Forelimb muscle (tissue), 1 donor: ENCODE measurements at regions not wholly inside any gene's neighbourhood (a gene's known extent, or its start where the extent isn't known, plus 50 kb on each side); places are given as distances from the start of the nearest gene placed in this dataset.
"Not testable (repeated sequence)": the region's sequence is repeated elsewhere in the genome, so short reads cannot be mapped to it uniquely, and the experiment has no call there.

Experiments used
- DNase-seq: peaks from one replicate; pipeline ENCODE4 v3.0.0-alpha.2; 2013; ENCODE audit warnings: low read depth

DNA sequence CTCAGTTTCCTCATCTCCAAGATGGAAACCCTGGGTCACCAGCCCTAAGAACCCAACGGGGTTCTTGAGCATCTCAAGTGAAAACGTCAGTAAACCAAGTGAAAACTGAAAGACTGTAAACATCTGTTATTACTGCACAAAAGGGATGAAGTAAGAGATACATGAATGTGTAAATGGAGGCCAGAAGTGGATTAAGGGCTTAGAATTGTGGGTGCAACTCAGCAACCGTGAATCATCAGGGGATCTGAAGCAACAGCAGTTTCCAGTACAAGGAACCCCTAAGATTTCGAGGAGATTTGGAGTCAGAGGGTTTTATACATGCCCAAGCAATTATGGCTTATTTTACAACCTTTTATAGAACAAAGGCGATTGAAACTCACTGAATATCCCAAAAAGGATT lies 95.7 kb upstream of the SVIL start:
- DNase-seq, result no peak

GRCh38 chr10:29728541-29729049 lies 93.8 kb upstream of the SVIL start:
- DNase-seq, result no peak

GRCh38 chr10:29725927-29726326 lies 91.2 kb upstream of the SVIL start:
- DNase-seq, result not testable (repeated sequence)

GRCh38 chr10:29725133-29725720 lies 90.5 kb upstream of the SVIL start:
- DNase-seq, result no peak

DNA sequence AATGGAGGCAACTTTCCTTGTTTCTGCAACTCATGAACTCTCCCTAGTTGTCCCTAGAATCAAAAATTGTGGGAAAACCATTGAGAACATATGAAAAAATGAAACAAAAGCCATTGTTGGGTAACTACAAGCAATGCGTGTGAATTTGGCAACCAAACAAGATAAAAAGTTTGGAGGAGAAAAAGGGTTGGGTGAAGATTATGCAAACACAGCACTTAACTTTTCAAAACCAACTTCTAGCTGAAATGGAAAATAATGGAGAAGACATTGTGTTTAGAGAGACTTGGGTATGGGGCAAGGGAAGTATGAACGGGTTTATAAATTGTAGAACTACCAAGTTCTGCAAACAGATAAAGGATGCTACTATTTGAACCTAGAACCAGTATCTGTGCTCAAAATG lies 89.0 kb upstream of the SVIL start:
- DNase-seq, result no peak

DNA sequence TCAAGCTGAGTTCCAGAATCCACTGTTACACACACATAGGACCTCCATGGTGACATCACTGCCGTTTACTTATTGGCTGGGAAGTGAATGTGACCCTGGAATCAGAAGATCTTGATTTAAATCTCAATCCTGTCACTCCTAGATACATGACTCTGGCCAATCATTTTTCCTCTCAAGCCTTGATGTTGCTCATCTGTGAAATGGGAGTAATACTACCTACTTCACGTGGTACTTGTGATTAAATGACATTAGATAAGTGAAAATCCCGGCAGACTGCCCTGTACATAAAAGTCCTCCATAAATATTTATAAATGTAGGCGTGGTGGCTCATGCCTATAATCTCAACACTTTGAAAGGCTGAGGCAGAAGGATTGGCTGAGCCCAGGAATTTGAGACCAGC lies 88.0 kb upstream of the SVIL start:
- DNase-seq, result no peak

DNA sequence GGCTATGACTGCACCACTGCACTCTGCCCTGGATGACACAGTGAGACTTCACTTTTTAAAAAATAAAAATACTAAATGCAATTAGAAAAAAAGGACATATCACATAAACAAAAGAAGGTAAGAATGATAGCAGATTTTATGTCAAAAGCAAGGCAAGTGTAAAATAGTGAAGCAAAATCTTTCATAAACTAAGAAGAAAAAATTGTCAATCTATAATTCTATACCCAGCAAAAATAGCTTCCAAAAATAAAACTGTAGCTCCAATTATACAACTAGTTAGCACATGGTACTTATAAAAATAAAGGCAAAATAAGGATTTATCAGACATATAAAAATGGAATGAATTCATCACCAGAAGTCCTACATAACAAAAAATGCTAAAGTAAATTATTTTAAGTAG lies 85.4 kb upstream of the SVIL start:
- no peak for DNase-seq

DNA sequence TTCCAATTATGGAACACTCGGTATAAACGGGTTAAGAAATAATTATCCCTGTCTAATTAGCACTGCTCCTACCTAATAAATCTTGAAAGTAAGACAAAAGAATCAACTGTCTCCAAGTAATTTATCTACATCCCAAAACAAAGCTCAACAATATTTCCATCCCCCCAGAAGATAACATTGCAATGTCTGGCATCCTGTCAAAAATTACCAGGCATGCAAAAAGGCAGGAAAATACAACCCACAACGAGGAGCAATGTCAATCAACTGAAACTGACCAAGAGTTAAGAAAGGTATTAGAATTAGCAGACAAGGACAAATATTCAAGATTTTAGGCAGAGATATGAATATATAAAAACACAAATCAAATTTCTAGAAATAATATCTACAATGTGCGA lies 84.5 kb upstream of the SVIL start:
- no peak for DNase-seq

DNA sequence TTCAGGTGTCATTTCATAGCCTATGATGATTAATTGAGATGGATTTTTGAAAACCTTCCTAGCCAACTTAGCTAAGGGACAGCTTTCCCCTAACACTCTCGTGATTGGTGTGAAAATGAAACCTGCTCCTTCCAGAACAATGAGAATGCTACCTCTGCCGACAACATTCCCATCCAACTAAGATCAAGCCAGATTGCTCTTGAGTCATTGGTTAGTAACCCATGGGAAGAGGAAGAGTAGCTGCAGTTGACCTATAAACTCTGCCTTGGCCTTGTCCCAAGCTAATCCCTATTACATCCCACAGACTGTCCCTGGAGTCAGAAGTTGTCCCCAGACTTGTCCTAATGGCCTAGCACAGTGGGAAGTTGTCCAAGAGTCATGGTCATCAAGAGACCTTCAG lies 80.5 kb upstream of the SVIL start:
- no peak for DNase-seq

GRCh38 chr10:29714096-29714874 lies 79.5 kb upstream of the SVIL start:
- no peak for DNase-seq

DNA sequence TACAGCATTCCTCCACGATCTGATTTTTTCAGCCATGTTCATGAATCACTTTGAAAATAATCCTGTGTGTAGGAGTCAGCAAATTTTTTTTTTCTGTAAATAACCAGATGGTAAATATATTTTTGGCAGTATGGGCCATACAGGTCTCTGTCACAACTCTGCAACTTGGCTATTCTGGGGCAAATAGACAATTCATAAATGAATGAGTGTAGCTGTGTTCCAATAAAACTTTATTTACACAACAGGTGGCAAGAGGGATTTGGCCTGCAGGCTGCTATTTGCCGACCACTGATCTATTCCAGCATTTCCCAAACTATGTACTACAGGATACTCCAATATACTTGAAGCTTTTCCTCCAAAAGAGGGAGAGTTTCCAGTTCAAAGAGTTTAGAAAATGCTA lies 78.7 kb upstream of the SVIL start:
- DNase-seq, result no peak

GRCh38 chr10:29712108-29712507 lies 77.3 kb upstream of the SVIL start:
- DNase-seq, result no peak

GRCh38 chr10:29710128-29710527 lies 75.4 kb upstream of the SVIL start:
- no peak for DNase-seq

DNA sequence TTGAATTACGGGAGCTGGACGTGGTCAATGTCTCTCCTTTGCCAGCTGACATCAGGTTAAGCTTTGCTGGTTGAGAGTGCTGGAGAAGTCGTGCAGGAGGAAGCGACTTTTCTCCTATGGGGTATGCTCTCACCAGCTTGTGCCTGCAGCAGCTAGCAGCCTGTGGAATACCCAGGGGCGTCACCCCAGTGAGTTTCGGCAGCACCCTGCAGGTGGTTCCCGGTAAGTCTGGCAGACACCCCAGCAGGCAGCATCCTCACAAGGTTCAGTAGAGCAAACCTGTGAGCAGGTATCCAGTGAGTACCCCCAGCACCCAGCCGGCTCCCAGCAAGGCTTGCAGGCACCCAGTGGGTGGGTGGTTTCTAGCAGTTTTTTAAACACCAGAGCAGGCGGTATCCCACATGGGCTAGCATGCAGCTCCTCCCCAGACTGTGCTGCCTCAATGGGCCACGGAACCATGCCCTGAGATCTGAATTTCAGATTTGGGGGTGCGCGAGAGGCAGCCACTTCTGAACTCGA lies 74.8 kb upstream of the SVIL start:
- no peak for DNase-seq

DNA sequence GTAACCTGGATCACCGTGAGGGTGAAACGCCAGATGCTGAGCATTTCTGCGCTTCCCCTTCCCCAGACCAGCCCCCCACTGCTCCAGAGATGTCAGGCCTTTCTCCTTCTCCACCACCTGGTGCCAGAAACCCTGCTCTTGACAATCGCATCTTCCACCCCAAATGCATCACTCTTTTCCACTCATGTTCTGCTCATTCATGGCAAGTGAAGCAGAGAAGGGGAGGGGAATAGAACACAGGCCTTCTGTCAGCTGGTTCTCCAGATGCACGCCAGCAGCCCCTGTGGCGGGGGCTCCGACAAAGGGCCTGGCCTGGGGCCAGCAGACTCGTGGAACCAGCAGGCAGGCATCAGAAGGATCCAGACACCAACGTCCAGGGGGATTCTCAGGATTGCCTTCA lies 68.5 kb upstream of the SVIL start:
- DNase-seq, result no peak

DNA sequence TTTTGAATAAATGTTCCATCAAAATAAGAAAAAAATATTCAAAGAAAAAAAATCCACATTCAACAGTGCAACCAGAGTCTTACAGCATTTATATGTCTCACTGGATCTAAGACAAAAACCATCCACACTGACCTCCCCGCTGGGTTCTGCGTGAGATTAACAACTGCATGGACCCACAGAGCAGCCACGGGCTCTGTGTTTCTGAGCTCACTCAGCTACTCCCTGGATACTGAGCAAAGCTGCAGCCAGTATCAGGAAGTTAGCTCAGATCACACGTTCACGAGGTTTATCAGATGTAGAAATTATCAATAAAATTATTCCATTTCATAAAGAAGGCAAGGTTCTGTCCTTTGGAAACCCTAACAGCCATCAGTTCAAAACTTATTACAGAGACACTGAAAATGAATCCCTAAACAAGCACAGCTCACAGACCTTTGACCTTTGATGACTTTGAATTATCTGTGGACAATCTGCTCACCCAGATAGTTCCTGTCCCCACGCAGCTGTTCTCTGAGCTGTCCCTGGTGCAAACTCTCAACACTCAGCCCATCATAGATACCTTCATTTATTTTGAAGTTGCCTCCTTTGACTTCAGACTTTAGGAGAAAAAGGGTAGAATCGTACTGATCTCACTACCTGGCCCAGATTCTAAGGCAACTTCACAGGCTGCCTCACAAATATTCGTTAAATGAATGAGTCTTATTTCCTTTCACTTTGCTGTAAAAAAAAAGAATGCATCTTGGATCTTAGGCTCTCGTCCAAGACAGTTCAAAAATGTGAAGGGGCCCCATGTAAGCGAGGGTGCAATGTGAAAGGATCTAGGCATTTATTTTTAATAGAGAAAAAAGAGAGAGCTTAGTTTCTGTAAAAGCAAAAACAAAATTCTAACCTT lies 67.7 kb upstream of the SVIL start:
- no peak for DNase-seq

GRCh38 chr10:29701306-29701705 lies 66.5 kb upstream of the SVIL start:
- DNase-seq, result no peak

DNA sequence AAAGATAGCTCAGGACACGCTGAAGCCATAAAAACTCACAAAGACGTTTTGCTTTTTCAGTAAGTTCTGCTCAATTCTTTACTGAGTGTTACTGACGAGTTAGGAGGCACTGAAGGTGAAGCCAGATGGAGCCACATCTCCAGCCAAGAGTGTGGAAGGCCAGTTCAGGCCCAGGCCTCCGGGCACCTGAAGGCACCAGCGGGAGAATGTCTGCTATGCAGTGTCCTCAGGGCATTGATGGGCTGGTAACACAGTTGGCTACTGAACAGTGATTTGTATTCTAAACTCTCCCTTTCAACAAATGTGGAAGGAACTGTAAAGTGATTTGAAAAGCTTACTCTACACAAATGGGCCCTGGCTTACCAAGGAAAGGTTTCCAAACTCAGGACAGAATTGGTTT lies 64.8 kb upstream of the SVIL start:
- DNase-seq, result no peak

- DNase-seq, result no peak
These were observed 64.2 kb upstream of the SVIL start for GRCh38 chr10:29698773-29699490.

- not testable (repeated sequence) for DNase-seq
These were observed 61.8 kb upstream of the SVIL start for GRCh38 chr10:29696581-29696980.

GRCh38 chr10:29694121-29694520 lies 59.4 kb upstream of the SVIL start:
- DNase-seq, result no peak

DNA sequence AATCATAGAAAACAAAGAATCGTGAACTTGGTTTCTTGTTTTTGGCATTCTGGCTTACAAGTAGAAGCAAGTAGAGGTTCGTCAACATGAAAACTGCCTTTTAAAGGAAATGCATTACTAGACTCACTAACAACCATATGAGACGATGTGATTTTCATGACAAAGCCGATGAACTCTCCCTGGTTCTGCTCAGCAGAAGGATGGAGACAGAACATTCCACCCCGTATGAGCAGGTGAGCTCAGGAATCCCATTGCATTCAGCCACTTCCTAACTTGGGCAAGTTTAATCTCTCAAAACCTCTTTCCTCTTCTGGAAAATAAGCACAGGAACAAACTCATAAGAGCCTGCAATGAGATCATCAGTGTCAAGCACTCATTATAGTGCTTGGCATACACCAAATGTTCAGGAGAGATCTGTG lies 57.4 kb upstream of the SVIL start:
- DNase-seq, result no peak
